HCT116 (cell line): ENCODE measurements at regions not wholly inside any gene's neighbourhood (a gene's known extent, or its start where the extent isn't known, plus 50 kb on each side); places are given as distances from the start of the nearest gene placed in this dataset.

Source experiments
- ATAC-seq: fragments of 200-7000 bp; cut with Tn5 transposase; 2 replicates; pipeline ENCODE4 v1.9.1; 2020; ENCODE audit warnings: mild to moderate bottlenecking, moderate library complexity
- BruUV-seq: library from RNA; stranded (reverse); fragments of 400-500 nt; replicated peaks from 2 replicates; lab custom pipeline; 2021; lab: Mats Ljungman, UMichigan
- CTCF ChIA-PET: fragments of 300-600 bp; sonication (Branson Sonifier 250); formaldehyde crosslinking; loops from one replicate; lab custom pipeline; 2021; ENCODE audit warnings: antibody characterized with exemption; lab: Charles Lee
- POLR2A ChIA-PET: fragments of 300-600, 350-600 bp; sonication (Branson Sonifier 250); formaldehyde crosslinking; loops from one replicate; lab custom pipeline; 2021; ENCODE audit warnings: antibody characterized with exemption; lab: Charles Lee
- RAD21 ChIA-PET, 2 experiments: fragments of 300-600 bp; sonication (Branson Sonifier 250); formaldehyde crosslinking; loops; one replicate each; lab custom pipeline; 2023; ENCODE audit warnings: low total read pairs in 2 of 2; ENCODE audit not compliant: uncharacterized antibody in 2 of 2, unreplicated experiment in 2 of 2, low non-redundant PET in 1 of 2; lab: Charles Lee
- DNase-seq: peaks from one replicate; pipeline ENCODE4 v3.0.0-alpha.2; 2010; ENCODE audit warnings: low read depth, low spot score
- H2AFZ ChIP-seq: fragments of 200-600 bp; shearing (Covaris generic), sonication (generic); 2 replicates; pipeline ENCODE4 v1.6.1; 2017; ENCODE audit warnings: low read depth, mixed run types, mixed read lengths, antibody characterized with exemption, low read length; ENCODE audit not compliant: poor library complexity, severe bottlenecking
- H3K27ac ChIP-seq: 2 replicates; pipeline ENCODE4 v1.5.1; 2012; ENCODE audit warnings: low read depth, low read length
- H3K27me3 ChIP-seq: fragments of 200-600 bp; sonication (generic); 2 replicates; pipeline ENCODE4 v1.6.1; 2016; ENCODE audit warnings: mixed run types, low read length, mixed read lengths; ENCODE audit not compliant: insufficient read depth
- H3K36me3 ChIP-seq, 2 experiments: fragments of 200-500 bp in 1 of 2; fragments of 200-600 bp in 1 of 2; sonication (Bioruptor generic) in 1 of 2; sonication (generic) in 1 of 2; 2 replicates each; pipeline versions ENCODE4 v1.5.1 to v1.6.1; 2014 to 2016; ENCODE audit warnings: low read length in 2 of 2, inconsistent platforms in 1 of 2, mixed read lengths in 1 of 2, mixed run types in 1 of 2; ENCODE audit not compliant: insufficient read depth in 2 of 2, control insufficient read depth in 1 of 2
- H3K4me1 ChIP-seq, 2 experiments: fragments of 200-600 bp in 1 of 2; sonication (generic) in 1 of 2; 2 replicates each; pipeline versions ENCODE4 v1.5.1 to v1.6.1; 2012 to 2017; ENCODE audit warnings: low read length in 2 of 2, inconsistent platforms in 1 of 2, mild to moderate bottlenecking in 1 of 2, mixed read lengths in 1 of 2, mixed run types in 1 of 2, moderate library complexity in 1 of 2; ENCODE audit not compliant: insufficient read depth in 2 of 2, control insufficient read depth in 1 of 2
- H3K4me2 ChIP-seq: fragments of 200-600 bp; sonication (generic); 2 replicates; pipeline ENCODE4 v1.6.1; 2017; ENCODE audit warnings: mixed run types, low read length, mixed read lengths
- H3K4me3 ChIP-seq, 2 experiments: fragments of 200-600 bp in 1 of 2; sonication (generic) in 1 of 2; replicated peaks in 1 of 2; 2 replicates each; pipeline ENCODE4 v1.5.1; 2011 to 2016; ENCODE audit warnings: low read length in 2 of 2, control low read depth in 1 of 2, low read depth in 1 of 2, mild to moderate bottlenecking in 1 of 2, mixed read lengths in 1 of 2, mixed run types in 1 of 2
- H3K79me2 ChIP-seq: fragments of 200-600 bp; sonication (generic); 2 replicates; pipeline ENCODE4 v1.6.1; 2017; ENCODE audit warnings: mild to moderate bottlenecking, mixed run types, low read length, moderate library complexity, mixed read lengths; ENCODE audit not compliant: insufficient read depth
- H3K9ac ChIP-seq: fragments of 200-600 bp; sonication (generic); 2 replicates; pipeline ENCODE4 v1.6.1; 2016; ENCODE audit warnings: low read length, mixed read lengths
- H3K9me2 ChIP-seq: fragments of 200-600 bp; sonication (generic), shearing (Covaris generic); 2 replicates; pipeline ENCODE4 v1.6.1; 2017; ENCODE audit warnings: mixed run types, mild to moderate bottlenecking, moderate library complexity; ENCODE audit not compliant: insufficient read depth
- H3K9me3 ChIP-seq, 2 experiments: fragments of 200-500 bp in 1 of 2; fragments of 200-600 bp in 1 of 2; sonication (Bioruptor generic) in 1 of 2; sonication (generic) in 1 of 2; 2 replicates each; pipeline ENCODE4 v1.6.1; 2014 to 2017; ENCODE audit warnings: low read length in 2 of 2, mixed read lengths in 2 of 2, inconsistent platforms in 1 of 2, low read depth in 1 of 2, mild to moderate bottlenecking in 1 of 2, mixed run types in 1 of 2, moderate library complexity in 1 of 2; ENCODE audit not compliant: control insufficient read depth in 1 of 2, insufficient read depth in 1 of 2
- H4K20me1 ChIP-seq: fragments of 200-600 bp; sonication (generic), shearing (Covaris generic); 2 replicates; pipeline ENCODE4 v1.6.1; 2017; ENCODE audit warnings: mixed run types, mild to moderate bottlenecking, moderate library complexity; ENCODE audit not compliant: insufficient read depth
- CEBPB ChIP-seq: IDR thresholded peaks from 2 replicates; pipeline ENCODE4 v1.6.1; 2012; ENCODE audit warnings: low read depth
- ELF1 ChIP-seq: IDR thresholded peaks from 2 replicates; pipeline ENCODE4 v1.6.1; 2012; ENCODE audit warnings: low read depth, borderline replicate concordance
- EZH2phosphoT487 ChIP-seq: fragments of 200-600 bp; IDR thresholded peaks from 2 replicates; pipeline ENCODE4 v1.6.1; 2018; ENCODE audit warnings: antibody characterized with exemption, borderline replicate concordance
- SRF ChIP-seq: IDR thresholded peaks from 2 replicates; pipeline ENCODE4 v1.6.1; 2012; ENCODE audit warnings: low read depth
- ZFX ChIP-seq: fragments of 450-650 bp; IDR thresholded peaks from 2 replicates; pipeline ENCODE4 v1.6.1; 2017
- ZNF274 ChIP-seq: fragments of 200-500 bp; sonication (Bioruptor generic); IDR thresholded peaks from 2 replicates; pipeline ENCODE4 v1.6.1; 2014; ENCODE audit warnings: mild to moderate bottlenecking, low read depth, low read length, inconsistent platforms
- intact Hi-C: fragments of 100-400 bp; cut with micrococcal nuclease; formaldehyde crosslinking; loops from 2 replicates; pipeline ENCODE4 v1.10.0; 2022

DNA sequence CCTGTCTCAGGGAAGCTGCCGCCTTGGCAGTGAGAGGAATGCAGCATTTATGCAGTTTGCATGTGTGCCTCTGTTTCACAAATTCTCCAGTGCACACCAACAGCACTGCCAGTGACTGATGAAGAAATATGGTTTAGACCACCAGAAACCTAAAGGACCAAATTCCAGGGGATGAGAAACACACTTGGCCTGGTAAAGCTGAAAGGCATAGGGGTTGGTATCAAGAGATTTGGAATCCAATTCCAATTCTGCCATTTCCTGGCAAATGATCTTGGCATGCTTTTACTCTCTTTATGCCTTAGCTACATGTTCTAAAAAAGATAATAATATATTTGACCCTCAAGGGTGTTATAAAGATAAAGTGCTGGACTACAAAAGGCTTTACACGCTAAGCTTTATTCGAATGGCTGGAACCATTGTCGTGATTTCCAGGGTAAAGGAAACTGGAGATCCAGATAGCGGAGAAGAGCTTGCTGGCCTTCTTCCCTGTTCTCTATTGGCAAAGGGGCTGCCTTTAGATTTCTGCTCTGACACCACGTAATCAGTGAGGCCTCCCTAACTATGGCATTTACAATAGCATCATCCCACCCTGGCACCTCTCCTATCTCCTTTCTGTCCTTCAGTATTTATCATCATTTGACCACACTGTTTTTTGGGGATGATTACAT lies 359.8 kb upstream of the ASIC2 start:
- Histone ChIP-seq H3K4me3 (no peak overlapping the region), H3K27me3 (no peaks in the 10 kb centered on the region), H3K36me3 (no peaks in the 10 kb centered on the region), H3K9ac (no peak overlapping the region), H3K9me2 (no peaks in the 10 kb centered on the region), H3K27ac (no peak overlapping the region), H3K4me1 (no peaks in the 10 kb centered on the region), H2AFZ (no peak overlapping the region), H4K20me1 (no peaks in the 10 kb centered on the region), H3K79me2 (no peaks in the 10 kb centered on the region), H3K9me3 (no peaks in the 10 kb centered on the region), H3K4me2 (no peak overlapping the region)
- BruUV-seq = no TSS peak
- RAD21 ChIA-PET = no interaction called here
- POLR2A ChIA-PET = no interaction called here
- ATAC-seq = no peak
- intact Hi-C loops = no loop called here
- TF ChIP-seq ZNF274 = no peak
- no peak for TF ChIP-seq CEBPB
- TF ChIP-seq SRF = no peak
- no peak for TF ChIP-seq ELF1
- no peak for DNase-seq
- CTCF ChIA-PET = no interaction called here

DNA sequence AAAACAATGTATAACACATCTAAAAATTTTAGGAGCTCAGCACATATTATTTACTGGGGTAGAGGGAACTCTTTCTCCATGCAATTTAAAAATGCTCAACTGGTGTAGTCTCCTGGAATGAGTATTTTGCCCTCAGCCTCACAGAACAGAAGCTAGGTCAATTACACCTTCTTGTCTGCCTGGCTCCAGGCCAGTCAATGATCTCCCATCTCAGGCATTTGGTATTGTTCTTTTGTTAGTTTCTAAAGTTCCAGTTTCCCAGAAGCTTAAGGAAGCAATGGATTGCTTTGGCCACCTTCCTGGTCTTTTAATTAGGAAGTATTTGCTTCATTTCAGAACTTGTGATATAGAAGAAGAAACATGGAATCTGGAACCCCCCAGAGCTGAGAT lies 360.3 kb upstream of the ASIC2 start:
- no TSS peak for BruUV-seq
- Histone ChIP-seq H2AFZ (no peak overlapping the region), H3K79me2 (no peaks in the 10 kb centered on the region), H3K9me3 (no peaks in the 10 kb centered on the region), H3K27me3 (no peaks in the 10 kb centered on the region), H3K4me3 (no peak overlapping the region), H3K4me1 (no peaks in the 10 kb centered on the region), H3K4me2 (no peak overlapping the region), H3K36me3 (no peaks in the 10 kb centered on the region), H3K9me2 (no peaks in the 10 kb centered on the region), H3K27ac (no peak overlapping the region), H3K9ac (no peak overlapping the region), H4K20me1 (no peaks in the 10 kb centered on the region)
- POLR2A ChIA-PET = no interaction called here
- DNase-seq (no peak), ATAC-seq (no peak)
- RAD21 ChIA-PET = no interaction called here
- CTCF ChIA-PET = no interaction called here
- intact Hi-C loops = no loop called here
- TF ChIP-seq EZH2phosphoT487 (no peak), ZFX (no peak)
